ENCODE measurements at regions not wholly inside any gene's neighbourhood (a gene's known extent, or its start where the extent isn't known, plus 50 kb on each side); places are given as distances from the start of the nearest gene placed in this dataset.

- Mint-ChIP-seq H3K27me3 (ENCODE audit: insufficient read depth) (no peaks in the 10 kb centered on the region; the same call in 1 of the 2 replicates), H3K4me1 (ENCODE audit: low read depth) (peaks cover 50% of the 10 kb centered on the region), H3K36me3 (ENCODE audit: low read depth) (no peaks in the 10 kb centered on the region), H3K9me3 (peaks cover 4% of the 10 kb centered on the region; the same call in 1 of the 2 replicates), H3K4me3 (no peak overlapping the region; the same call in 1 of the 2 replicates), H3K27ac (no peak overlapping the region)
- TF ChIP-seq CTCF (IDR thresholded peaks at IDR 0.05) = no peak
- peak; percentile 25 for DNase-seq
Measured at GRCh38 chr1:56065729-56066128, 513.6 kb downstream of the PLPP3 start.

- H3K4me1 Mint-ChIP-seq (ENCODE audit: low read depth) = peaks cover 45% of the 10 kb centered on the region
- no peak for TF ChIP-seq CTCF (IDR thresholded peaks at IDR 0.05)
- peak; percentile 50 for DNase-seq
- no peak overlapping the region for H3K27ac Mint-ChIP-seq
- no peaks in the 10 kb centered on the region for H3K36me3 Mint-ChIP-seq (ENCODE audit: low read depth)
- H3K9me3 Mint-ChIP-seq = peaks cover 4% of the 10 kb centered on the region; the same call in 1 of the 2 replicates
- no peak overlapping the region for H3K4me3 Mint-ChIP-seq
- H3K27me3 Mint-ChIP-seq (ENCODE audit: insufficient read depth) = peaks cover 2% of the 10 kb centered on the region; the same call in 1 of the 2 replicates
Measured at GRCh38 chr1:56064705-56065104, 514.7 kb downstream of the PLPP3 start.

- H3K4me1 Mint-ChIP-seq (ENCODE audit: low read depth) = peaks cover 33% of the 10 kb centered on the region
- H3K4me3 Mint-ChIP-seq = no peak overlapping the region
- peaks cover 2% of the 10 kb centered on the region; the same call in 1 of the 2 replicates for H3K27me3 Mint-ChIP-seq (ENCODE audit: insufficient read depth)
- H3K27ac Mint-ChIP-seq = no peak overlapping the region
- H3K36me3 Mint-ChIP-seq (ENCODE audit: low read depth) = no peaks in the 10 kb centered on the region
- DNase-seq = no peak
- H3K9me3 Mint-ChIP-seq = peaks cover 4% of the 10 kb centered on the region; the same call in 1 of the 2 replicates
- no peak for TF ChIP-seq CTCF (IDR thresholded peaks at IDR 0.05)
Measured at GRCh38 chr1:56063461-56063860, 515.9 kb downstream of the PLPP3 start.

- peaks cover 4% of the 10 kb centered on the region; the same call in 1 of the 2 replicates for H3K9me3 Mint-ChIP-seq
- no peak for TF ChIP-seq CTCF (IDR thresholded peaks at IDR 0.05)
- no peak overlapping the region for H3K27ac Mint-ChIP-seq
- DNase-seq = no peak
- no peaks in the 10 kb centered on the region for H3K36me3 Mint-ChIP-seq (ENCODE audit: low read depth)
- peaks cover 26% of the 10 kb centered on the region for H3K4me1 Mint-ChIP-seq (ENCODE audit: low read depth)
- H3K4me3 Mint-ChIP-seq = no peak overlapping the region
- peaks cover 2% of the 10 kb centered on the region; the same call in 1 of the 2 replicates for H3K27me3 Mint-ChIP-seq (ENCODE audit: insufficient read depth)
Measured at GRCh38 chr1:56062625-56063024, 516.7 kb downstream of the PLPP3 start.

GRCh38 chr1:56061824-56062223, 517.5 kb downstream of the PLPP3 start:
- no peak overlapping the region for H3K27ac Mint-ChIP-seq
- H3K4me3 Mint-ChIP-seq = no peak overlapping the region
- DNase-seq = no peak
- H3K36me3 Mint-ChIP-seq (ENCODE audit: low read depth) = no peaks in the 10 kb centered on the region
- TF ChIP-seq CTCF (IDR thresholded peaks at IDR 0.05) = no peak
- H3K4me1 Mint-ChIP-seq (ENCODE audit: low read depth) = peaks cover 26% of the 10 kb centered on the region
- peaks cover 4% of the 10 kb centered on the region; the same call in 1 of the 2 replicates for H3K9me3 Mint-ChIP-seq
- H3K27me3 Mint-ChIP-seq (ENCODE audit: insufficient read depth) = peaks cover 2% of the 10 kb centered on the region; the same call in 1 of the 2 replicates
